ENCODE measurements at regions not wholly inside any gene's neighbourhood (a gene's known extent, or its start where the extent isn't known, plus 50 kb on each side); places are given as distances from the start of the nearest gene placed in this dataset.

GRCh38 chr2:71853858-71854257 is 293.8 kb downstream of the CYP26B1 start (continued):
- TF ChIP-seq SNAPC4 (CRISPR knock-in tag; IDR thresholded peaks at IDR 0.05), result no peak
- no peak for TF ChIP-seq RBAK (CRISPR knock-in tag; IDR thresholded peaks at IDR 0.05)
- TF ChIP-seq XBP1 (CRISPR knock-in tag; IDR thresholded peaks at IDR 0.05), result no peak
- TF ChIP-seq ZNF382 (CRISPR knock-in tag; IDR thresholded peaks at IDR 0.05; ENCODE audit: borderline replicate concordance), result no peak
- no peak for TF ChIP-seq ZNF17 (CRISPR knock-in tag; IDR thresholded peaks at IDR 0.05)
- no peak for TF ChIP-seq ZNF33A (CRISPR knock-in tag; IDR thresholded peaks at IDR 0.05; ENCODE audit: borderline replicate concordance)
- TF ChIP-seq SUZ12 (IDR thresholded peaks at IDR 0.05; ENCODE audit: low read depth, low read length), result no peak
- no peak for TF ChIP-seq ZNF691 (CRISPR knock-in tag; IDR thresholded peaks at IDR 0.05; ENCODE audit: borderline replicate concordance, low read depth)

Measured in HepG2 (cell line).